HCT116 (cell line): ENCODE measurements at regions not wholly inside any gene's neighbourhood (a gene's known extent, or its start where the extent isn't known, plus 50 kb on each side); places are given as distances from the start of the nearest gene placed in this dataset.

Source experiments
- CEBPB ChIP-seq: IDR thresholded peaks from 2 replicates; pipeline ENCODE4 v1.6.1; 2012; ENCODE audit warnings: low read depth
- CTCF ChIP-seq, 3 experiments: fragments of 200-600 bp in 1 of 3; sonication (generic) in 1 of 3; IDR thresholded peaks in 2 of 3; conservative IDR thresholded peaks in 1 of 3; 2 replicates each; pipeline ENCODE4 v1.5.1; 2012 to 2017; ENCODE audit warnings: low read depth in 2 of 3, low read length in 2 of 3, antibody characterized with exemption in 1 of 3, borderline replicate concordance in 1 of 3, control low read depth in 1 of 3, mild to moderate bottlenecking in 1 of 3, mixed read lengths in 1 of 3, mixed run types in 1 of 3, moderate library complexity in 1 of 3; ENCODE audit not compliant: insufficient read depth in 1 of 3
- ELF1 ChIP-seq: IDR thresholded peaks from 2 replicates; pipeline ENCODE4 v1.6.1; 2012; ENCODE audit warnings: low read depth, borderline replicate concordance
- EZH2 ChIP-seq: fragments of 200-600 bp; sonication (generic); IDR thresholded peaks from 2 replicates; pipeline ENCODE4 v1.6.1; 2017; ENCODE audit warnings: antibody characterized with exemption, mixed run types
- MAX ChIP-seq: IDR thresholded peaks from 2 replicates; pipeline ENCODE4 v1.6.1; 2012
- POLR2A ChIP-seq: IDR thresholded peaks from 2 replicates; pipeline ENCODE4 v1.7.0; 2011; ENCODE audit warnings: borderline replicate concordance; ENCODE audit not compliant: insufficient read depth, insufficient read length; ENCODE audit errors: extremely low read depth
- POLR2AphosphoS5 ChIP-seq: IDR thresholded peaks from 2 replicates; pipeline ENCODE4 v1.6.1; 2011; ENCODE audit warnings: mild to moderate bottlenecking, low read depth, low read length, moderate library complexity
- RAD21 ChIP-seq: IDR thresholded peaks from 2 replicates; pipeline ENCODE4 v1.6.1; 2012; ENCODE audit warnings: low read depth, mild to moderate bottlenecking
- REST ChIP-seq: IDR thresholded peaks from 2 replicates; pipeline ENCODE4 v1.6.1; 2012; ENCODE audit warnings: low read depth
- SP1 ChIP-seq: IDR thresholded peaks from 2 replicates; pipeline ENCODE4 v1.6.1; 2012; ENCODE audit warnings: low read depth
- SRF ChIP-seq: IDR thresholded peaks from 2 replicates; pipeline ENCODE4 v1.6.1; 2012; ENCODE audit warnings: low read depth
- YY1 ChIP-seq: IDR thresholded peaks from 2 replicates; pipeline ENCODE4 v1.6.1; 2011; ENCODE audit warnings: low read length, low read depth, moderate library complexity, mild to moderate bottlenecking; ENCODE audit not compliant: insufficient replicate concordance; ENCODE audit errors: extremely low read depth

- no peak for TF ChIP-seq POLR2A
- no peak for TF ChIP-seq YY1
- no peak for TF ChIP-seq SRF
- no peak for TF ChIP-seq CTCF (IDR thresholded peaks at IDR 0.05 in 2 of 3, conservative IDR thresholded peaks at IDR 0.05 in 1 of 3; ENCODE audit: borderline replicate concordance in 1 of 3, insufficient read depth in 1 of 3, low read depth in 2 of 3, low read length in 2 of 3)
- TF ChIP-seq CEBPB, result no peak
- TF ChIP-seq POLR2AphosphoS5, result no peak
- no peak for TF ChIP-seq REST
- no peak for TF ChIP-seq ELF1
- TF ChIP-seq EZH2, result no peak
- no peak for TF ChIP-seq MAX
- no peak for TF ChIP-seq SP1
- TF ChIP-seq RAD21, result no peak
These were observed 374.8 kb downstream of the MAFB start for GRCh38 chr20:40314278-40314677.
